Neural progenitor cell (in vitro differentiated cells): ENCODE measurements at regions not wholly inside any gene's neighbourhood (a gene's known extent, or its start where the extent isn't known, plus 50 kb on each side); places are given as distances from the start of the nearest gene placed in this dataset.

Source experiments
- DNase-seq: peaks from one replicate; pipeline ENCODE4 v3.0.0-alpha.2; 2016; ENCODE audit warnings: low spot score
- H2AFZ ChIP-seq: fragments of 200-600 bp; sonication (generic); replicated peaks from 2 replicates; pipeline ENCODE4 v1.6.1; 2016; ENCODE audit warnings: antibody characterized with exemption
- H3F3A ChIP-seq: fragments of 200-600 bp; sonication (generic); 2 replicates; pipeline ENCODE4 v1.6.1; 2016; ENCODE audit warnings: antibody characterized with exemption, low read depth
- H3K27ac ChIP-seq: fragments of 200-600 bp; sonication (generic); 2 replicates; pipeline ENCODE4 v1.5.1; 2016; ENCODE audit warnings: mild to moderate bottlenecking
- H3K27me3 ChIP-seq: fragments of 200-600 bp; sonication (generic); 2 replicates; pipeline ENCODE4 v1.6.1; 2016; ENCODE audit warnings: mild to moderate bottlenecking, moderate library complexity
- H3K36me3 ChIP-seq: fragments of 200-600 bp; sonication (generic); 2 replicates; pipeline ENCODE4 v1.5.1; 2016
- H3K4me1 ChIP-seq: fragments of 200-600 bp; sonication (generic); 2 replicates; pipeline ENCODE4 v1.6.1; 2016; ENCODE audit warnings: mixed run types
- H3K4me2 ChIP-seq: fragments of 200-600 bp; sonication (generic); 2 replicates; pipeline ENCODE4 v1.6.1; 2016
- H3K4me3 ChIP-seq: fragments of 200-600 bp; sonication (generic); 2 replicates; pipeline ENCODE4 v1.5.1; 2016
- H3K79me2 ChIP-seq: fragments of 200-600 bp; sonication (generic); 2 replicates; pipeline ENCODE4 v1.6.1; 2016; ENCODE audit warnings: low read depth
- H3K9ac ChIP-seq: fragments of 200-600 bp; sonication (generic); 2 replicates; pipeline ENCODE4 v1.6.1; 2016
- H3K9me3 ChIP-seq: fragments of 200-600 bp; sonication (generic); 2 replicates; pipeline ENCODE4 v1.5.1; 2016; ENCODE audit warnings: low read depth
- H4K20me1 ChIP-seq: fragments of 200-600 bp; sonication (generic); 2 replicates; pipeline ENCODE4 v1.6.1; 2016; ENCODE audit warnings: low read depth
- H3K27ac Mint-ChIP-seq: 3 replicates; pipeline ENCODE4 v1.8.0; 2021; ENCODE audit warnings: mixed read lengths
- H3K27me3 Mint-ChIP-seq: 2 replicates; pipeline ENCODE4 v1.8.0; 2022; ENCODE audit warnings: low read depth, mild to moderate bottlenecking, inconsistent platforms, moderate library complexity, mixed read lengths; ENCODE audit not compliant: insufficient read depth
- H3K36me3 Mint-ChIP-seq: 3 replicates; pipeline ENCODE4 v1.8.0; 2021; ENCODE audit warnings: mixed read lengths
- H3K4me1 Mint-ChIP-seq: 3 replicates; pipeline ENCODE4 v1.8.0; 2021; ENCODE audit warnings: mixed read lengths
- H3K4me3 Mint-ChIP-seq: 3 replicates; pipeline ENCODE4 v1.8.0; 2021; ENCODE audit warnings: mild to moderate bottlenecking, moderate library complexity, mixed read lengths
- H3K9me3 Mint-ChIP-seq: 3 replicates; pipeline ENCODE4 v1.8.0; 2020; ENCODE audit warnings: mixed read lengths
- CTCF ChIP-seq: fragments of 200-600 bp; sonication (generic); IDR thresholded peaks from 2 replicates; pipeline ENCODE4 v1.5.1; 2017; ENCODE audit warnings: antibody characterized with exemption, mild to moderate bottlenecking
- EZH2 ChIP-seq: fragments of 200-600 bp; sonication (generic); IDR thresholded peaks from 2 replicates; pipeline ENCODE4 v1.6.1; 2017; ENCODE audit warnings: antibody characterized with exemption, mild to moderate bottlenecking, moderate library complexity
- EZH2phosphoT487 ChIP-seq: fragments of 200-600 bp; sonication (generic); IDR thresholded peaks from 2 replicates; pipeline ENCODE4 v1.6.1; 2017; ENCODE audit warnings: antibody characterized with exemption

- Histone ChIP-seq H3K27me3 (no peaks in the 10 kb centered on the region), H4K20me1 (no peaks in the 10 kb centered on the region), H3K36me3 (no peaks in the 10 kb centered on the region), H3K27ac (no peak overlapping the region), H3K9me3 (no peaks in the 10 kb centered on the region), H3K4me2 (no peak overlapping the region), H3F3A (no peaks in the 10 kb centered on the region), H3K9ac (no peak overlapping the region), H2AFZ (no peak overlapping the region), H3K4me3 (no peak overlapping the region), H3K79me2 (no peaks in the 10 kb centered on the region), H3K4me1 (no peaks in the 10 kb centered on the region)
- DNase-seq, result no peak
- no peaks in the 10 kb centered on the region for H3K4me1 Mint-ChIP-seq
- no peak overlapping the region for H3K27ac Mint-ChIP-seq
- no peaks in the 10 kb centered on the region for H3K36me3 Mint-ChIP-seq
- no peak overlapping the region for H3K4me3 Mint-ChIP-seq
- no peaks in the 10 kb centered on the region for H3K27me3 Mint-ChIP-seq
- H3K9me3 Mint-ChIP-seq, result no peaks in the 10 kb centered on the region
- TF ChIP-seq EZH2 (no peak), CTCF (no peak), EZH2phosphoT487 (no peak)
Observed at GRCh38 chr3:152127058-152127457, 141.7 kb upstream of the MBNL1 start.

- H4K20me1 ChIP-seq, result no peaks in the 10 kb centered on the region
- H3K9me3 ChIP-seq, result no peaks in the 10 kb centered on the region
- no peak overlapping the region for H3K9ac ChIP-seq
- no peaks in the 10 kb centered on the region for H3K36me3 ChIP-seq
- Mint-ChIP-seq H3K27me3 (no peaks in the 10 kb centered on the region), H3K27ac (no peak overlapping the region), H3K36me3 (no peaks in the 10 kb centered on the region), H3K9me3 (no peaks in the 10 kb centered on the region), H3K4me1 (no peaks in the 10 kb centered on the region), H3K4me3 (no peak overlapping the region)
- no peaks in the 10 kb centered on the region for H3K27me3 ChIP-seq
- DNase-seq, result no peak
- no peak overlapping the region for H3K4me3 ChIP-seq
- no peaks in the 10 kb centered on the region for H3K4me1 ChIP-seq
- H3F3A ChIP-seq, result no peaks in the 10 kb centered on the region
- no peak overlapping the region for H2AFZ ChIP-seq
- H3K4me2 ChIP-seq, result no peak overlapping the region
- TF ChIP-seq EZH2phosphoT487, result no peak
- no peak for TF ChIP-seq EZH2
- TF ChIP-seq CTCF, result no peak
- H3K27ac ChIP-seq, result no peak overlapping the region
- H3K79me2 ChIP-seq, result no peaks in the 10 kb centered on the region
Observed at GRCh38 chr3:152128356-152128755, 140.4 kb upstream of the MBNL1 start.

GRCh38 chr3:152139651-152140050, 129.1 kb upstream of the MBNL1 start:
- Mint-ChIP-seq H3K4me1 (no peaks in the 10 kb centered on the region), H3K27me3 (peaks cover 5% of the 10 kb centered on the region), H3K27ac (no peak overlapping the region), H3K36me3 (no peaks in the 10 kb centered on the region), H3K4me3 (no peak overlapping the region), H3K9me3 (peaks cover 2% of the 10 kb centered on the region)
- H3K4me2 ChIP-seq, result no peak overlapping the region
- no peaks in the 10 kb centered on the region for H4K20me1 ChIP-seq
- no peaks in the 10 kb centered on the region for H3K4me1 ChIP-seq
- no peak overlapping the region for H3K27ac ChIP-seq
- TF ChIP-seq CTCF (no peak), EZH2 (no peak), EZH2phosphoT487 (no peak)
- no peaks in the 10 kb centered on the region for H3K36me3 ChIP-seq
- no peak for DNase-seq
- H3F3A ChIP-seq, result no peaks in the 10 kb centered on the region
- H3K9ac ChIP-seq, result no peak overlapping the region
- H3K4me3 ChIP-seq, result no peak overlapping the region
- no peaks in the 10 kb centered on the region for H3K9me3 ChIP-seq
- H3K27me3 ChIP-seq, result no peaks in the 10 kb centered on the region
- no peak overlapping the region for H2AFZ ChIP-seq
- H3K79me2 ChIP-seq, result no peaks in the 10 kb centered on the region

- H3K27me3 ChIP-seq, result no peaks in the 10 kb centered on the region
- no peak overlapping the region for H2AFZ ChIP-seq
- Mint-ChIP-seq H3K4me1 (no peaks in the 10 kb centered on the region), H3K27ac (no peak overlapping the region), H3K9me3 (no peaks in the 10 kb centered on the region), H3K4me3 (no peak overlapping the region), H3K27me3 (peaks cover 5% of the 10 kb centered on the region), H3K36me3 (no peaks in the 10 kb centered on the region)
- DNase-seq, result no peak
- no peak overlapping the region for H3K27ac ChIP-seq
- no peaks in the 10 kb centered on the region for H3K9me3 ChIP-seq
- TF ChIP-seq EZH2phosphoT487 (no peak), CTCF (no peak), EZH2 (no peak)
- no peaks in the 10 kb centered on the region for H4K20me1 ChIP-seq
- H3K4me1 ChIP-seq, result no peaks in the 10 kb centered on the region
- H3F3A ChIP-seq, result no peaks in the 10 kb centered on the region
- H3K36me3 ChIP-seq, result no peaks in the 10 kb centered on the region
- no peaks in the 10 kb centered on the region for H3K79me2 ChIP-seq
- no peak overlapping the region for H3K4me2 ChIP-seq
- no peak overlapping the region for H3K4me3 ChIP-seq
- no peak overlapping the region for H3K9ac ChIP-seq
Observed at GRCh38 chr3:152146461-152146860, 122.3 kb upstream of the MBNL1 start.
